Tibial nerve (tissue), 4 donors: ENCODE measurements at regions not wholly inside any gene's neighbourhood (a gene's known extent, or its start where the extent isn't known, plus 50 kb on each side); places are given as distances from the start of the nearest gene placed in this dataset.

Experiments used
- DNase-seq, 2 donors: peaks; one replicate each; pipeline ENCODE4 v3.0.0-alpha.2; 2019; ENCODE audit warnings: low spot score in 2 of 2
- H3K27ac ChIP-seq, 4 donors: fragments of 200-600 bp; sonication (generic) in 3 of 4; one replicate each; pipeline ENCODE4 v1.5.1; 2017 to 2019; ENCODE audit warnings: mild to moderate bottlenecking in 1 of 4
- H3K27me3 ChIP-seq, 2 donors: fragments of 200-600 bp; sonication (generic) in 1 of 2; one replicate each; pipeline versions ENCODE4 v1.5.1 to v1.6.0; 2017 to 2019
- H3K36me3 ChIP-seq, 3 donors: fragments of 200-600 bp; sonication (generic); one replicate each; pipeline ENCODE4 v1.5.1; 2018 to 2019
- H3K4me1 ChIP-seq, 4 donors: fragments of 200-600 bp; sonication (generic) in 3 of 4; one replicate each; pipeline ENCODE4 v1.5.1; 2017 to 2019
- H3K4me3 ChIP-seq, 4 donors: fragments of 200-600 bp; sonication (generic) in 3 of 4; one replicate each; pipeline ENCODE4 v1.5.1; 2017 to 2019; ENCODE audit warnings: mild to moderate bottlenecking in 1 of 4, moderate library complexity in 1 of 4
- H3K9me3 ChIP-seq, 4 donors: fragments of 200-600 bp; sonication (generic) in 3 of 4; one replicate each; pipeline ENCODE4 v1.5.1; 2017 to 2019
- EP300 ChIP-seq, 2 donors: sonication (generic); formaldehyde crosslinking; IDR thresholded peaks; one replicate each; pipeline ENCODE4 v1.6.1; 2017; ENCODE audit warnings: antibody characterized with exemption in 2 of 2, mild to moderate bottlenecking in 1 of 2
- POLR2A ChIP-seq, 2 donors: fragments of 450-650 bp; IDR thresholded peaks; one replicate each; pipeline ENCODE4 v1.6.1; 2017; ENCODE audit warnings: antibody characterized with exemption in 2 of 2, mild to moderate bottlenecking in 2 of 2, moderate library complexity in 2 of 2
- WGBS, 2 donors: methylation state at CpG; one replicate each; pipeline ENCODE4 v1.1.5; 2018; 5-methylcytosine and 5-hydroxymethylcytosine counted together
- TF ChIP-seq, protein P1 (sequence below), 5 experiments: fragments of 200-600 bp in 3 of 5; fragments of 450-650 bp in 2 of 5; sonication (generic) in 3 of 5; IDR thresholded peaks; one replicate each; pipeline ENCODE4 v1.5.1; 2016 to 2019; ENCODE audit warnings: antibody characterized with exemption in 5 of 5, mild to moderate bottlenecking in 3 of 5, moderate library complexity in 2 of 5

DNA sequence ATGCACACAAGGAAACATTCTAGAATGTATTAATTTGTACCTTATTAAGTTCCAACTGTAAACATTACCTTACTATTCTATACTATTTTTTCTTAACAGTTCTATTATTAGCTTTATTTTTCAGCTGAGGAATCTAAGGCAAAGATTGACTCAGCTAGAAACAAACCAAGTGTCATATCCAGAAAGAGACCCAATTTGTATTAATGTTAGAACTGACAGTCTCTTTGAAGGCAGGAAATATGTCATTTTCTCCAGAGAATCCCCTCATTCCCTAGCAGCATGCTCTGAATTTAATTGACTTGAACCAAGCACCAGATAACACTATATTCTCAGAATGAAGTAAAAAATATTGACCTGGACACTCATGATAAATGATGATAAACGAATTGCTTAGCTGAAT lies 81.4 kb upstream of the PLPPR5 start:
- H3K9me3 ChIP-seq = no peaks in the 10 kb centered on the region
- no peaks in the 10 kb centered on the region for H3K27me3 ChIP-seq
- H3K36me3 ChIP-seq = no peaks in the 10 kb centered on the region
- H3K4me3 ChIP-seq = no peak overlapping the region
- no peak overlapping the region for H3K27ac ChIP-seq
- TF ChIP-seq EP300 (IDR thresholded peaks at IDR 0.05) = no peak
- no peak for TF ChIP-seq POLR2A (IDR thresholded peaks at IDR 0.05)
- TF ChIP-seq, protein P1, sequence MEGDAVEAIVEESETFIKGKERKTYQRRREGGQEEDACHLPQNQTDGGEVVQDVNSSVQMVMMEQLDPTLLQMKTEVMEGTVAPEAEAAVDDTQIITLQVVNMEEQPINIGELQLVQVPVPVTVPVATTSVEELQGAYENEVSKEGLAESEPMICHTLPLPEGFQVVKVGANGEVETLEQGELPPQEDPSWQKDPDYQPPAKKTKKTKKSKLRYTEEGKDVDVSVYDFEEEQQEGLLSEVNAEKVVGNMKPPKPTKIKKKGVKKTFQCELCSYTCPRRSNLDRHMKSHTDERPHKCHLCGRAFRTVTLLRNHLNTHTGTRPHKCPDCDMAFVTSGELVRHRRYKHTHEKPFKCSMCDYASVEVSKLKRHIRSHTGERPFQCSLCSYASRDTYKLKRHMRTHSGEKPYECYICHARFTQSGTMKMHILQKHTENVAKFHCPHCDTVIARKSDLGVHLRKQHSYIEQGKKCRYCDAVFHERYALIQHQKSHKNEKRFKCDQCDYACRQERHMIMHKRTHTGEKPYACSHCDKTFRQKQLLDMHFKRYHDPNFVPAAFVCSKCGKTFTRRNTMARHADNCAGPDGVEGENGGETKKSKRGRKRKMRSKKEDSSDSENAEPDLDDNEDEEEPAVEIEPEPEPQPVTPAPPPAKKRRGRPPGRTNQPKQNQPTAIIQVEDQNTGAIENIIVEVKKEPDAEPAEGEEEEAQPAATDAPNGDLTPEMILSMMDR (IDR thresholded peaks at IDR 0.05) = no peak
- WGBS, 2 donors = 59 to 69% methylated on average over 1 of the region's 1 CpG
- DNase-seq = no peak
- H3K4me1 ChIP-seq = no peaks in the 10 kb centered on the region

DNA sequence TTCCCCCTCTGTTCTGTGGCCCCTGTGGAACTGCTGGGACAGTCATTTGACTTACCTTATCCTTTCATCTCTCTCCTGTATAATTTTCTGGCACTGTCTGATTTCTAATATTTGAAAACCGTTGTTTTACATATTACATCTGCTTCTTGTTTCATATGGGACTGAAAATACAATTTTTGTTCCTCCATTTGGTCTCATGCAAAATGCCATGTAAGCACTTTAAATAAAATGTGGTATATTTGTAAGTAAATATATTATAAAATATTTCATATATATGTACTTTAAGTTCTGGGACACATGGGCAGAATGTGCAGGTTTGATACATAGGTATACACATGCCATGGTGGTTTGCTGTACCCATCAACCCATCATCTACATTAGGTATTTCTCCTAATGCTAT lies 93.9 kb upstream of the PLPPR5 start:
- no peaks in the 10 kb centered on the region for H3K4me1 ChIP-seq
- no peak for DNase-seq
- H3K27ac ChIP-seq = no peak overlapping the region
- H3K9me3 ChIP-seq = peaks cover 0 to 29% (median 1%) of the 10 kb centered on the region in 4 donors
- no peaks in the 10 kb centered on the region for H3K27me3 ChIP-seq
- H3K36me3 ChIP-seq = no peaks in the 10 kb centered on the region
- TF ChIP-seq, protein P1 (IDR thresholded peaks at IDR 0.05) = no peak
- TF ChIP-seq POLR2A (IDR thresholded peaks at IDR 0.05) = no peak
- WGBS, 2 donors = 93 to 97% methylated on average over 1 of the region's 1 CpG
- no peak overlapping the region for H3K4me3 ChIP-seq

GRCh38 chr1:99106274-99106673 lies 101.6 kb upstream of the PLPPR5 start:
- Histone ChIP-seq H3K27me3 (no peaks in the 10 kb centered on the region), H3K27ac (no peak overlapping the region), H3K4me1 (no peaks in the 10 kb centered on the region), H3K36me3 (no peaks in the 10 kb centered on the region), H3K4me3 (no peak overlapping the region), H3K9me3 (no peaks in the 10 kb centered on the region)
- no peak for DNase-seq
- TF ChIP-seq, protein P1 (IDR thresholded peaks at IDR 0.05) = no peak
- no peak for TF ChIP-seq EP300 (IDR thresholded peaks at IDR 0.05)
- TF ChIP-seq POLR2A (IDR thresholded peaks at IDR 0.05) = no peak
- 75 to 94% methylated on average over 1 of the region's 1 CpG for WGBS, 2 donors

DNA sequence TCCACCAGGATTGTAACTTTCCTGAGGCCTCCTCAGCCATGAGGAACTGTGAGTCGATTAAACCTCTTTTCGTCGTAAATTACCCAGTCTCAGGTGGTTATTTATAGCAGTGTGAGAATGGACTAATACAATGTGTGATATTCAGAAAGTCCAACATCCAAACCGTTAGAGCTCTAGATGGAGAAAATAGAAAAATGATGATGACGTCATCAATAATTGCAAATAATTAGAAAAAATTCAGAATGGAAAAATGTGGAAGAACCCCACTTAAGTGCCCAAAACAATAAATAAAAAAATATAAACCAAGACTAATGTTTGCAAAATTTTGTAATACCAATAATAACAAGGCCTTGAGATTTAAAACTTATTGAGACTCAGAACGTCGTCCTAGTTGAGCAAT lies 103.0 kb upstream of the PLPPR5 start:
- no peaks in the 10 kb centered on the region for H3K36me3 ChIP-seq
- no peak overlapping the region for H3K27ac ChIP-seq
- 77 to 81% methylated on average over 7 of the region's 7 CpGs for WGBS, 2 donors
- no peaks in the 10 kb centered on the region for H3K27me3 ChIP-seq
- H3K4me1 ChIP-seq = no peaks in the 10 kb centered on the region
- no peaks in the 10 kb centered on the region for H3K9me3 ChIP-seq
- TF ChIP-seq EP300 (IDR thresholded peaks at IDR 0.05) (no peak), POLR2A (IDR thresholded peaks at IDR 0.05) (no peak)
- TF ChIP-seq, protein P1 (IDR thresholded peaks at IDR 0.05) = no peak
- no peak for DNase-seq
- no peak overlapping the region for H3K4me3 ChIP-seq

DNA sequence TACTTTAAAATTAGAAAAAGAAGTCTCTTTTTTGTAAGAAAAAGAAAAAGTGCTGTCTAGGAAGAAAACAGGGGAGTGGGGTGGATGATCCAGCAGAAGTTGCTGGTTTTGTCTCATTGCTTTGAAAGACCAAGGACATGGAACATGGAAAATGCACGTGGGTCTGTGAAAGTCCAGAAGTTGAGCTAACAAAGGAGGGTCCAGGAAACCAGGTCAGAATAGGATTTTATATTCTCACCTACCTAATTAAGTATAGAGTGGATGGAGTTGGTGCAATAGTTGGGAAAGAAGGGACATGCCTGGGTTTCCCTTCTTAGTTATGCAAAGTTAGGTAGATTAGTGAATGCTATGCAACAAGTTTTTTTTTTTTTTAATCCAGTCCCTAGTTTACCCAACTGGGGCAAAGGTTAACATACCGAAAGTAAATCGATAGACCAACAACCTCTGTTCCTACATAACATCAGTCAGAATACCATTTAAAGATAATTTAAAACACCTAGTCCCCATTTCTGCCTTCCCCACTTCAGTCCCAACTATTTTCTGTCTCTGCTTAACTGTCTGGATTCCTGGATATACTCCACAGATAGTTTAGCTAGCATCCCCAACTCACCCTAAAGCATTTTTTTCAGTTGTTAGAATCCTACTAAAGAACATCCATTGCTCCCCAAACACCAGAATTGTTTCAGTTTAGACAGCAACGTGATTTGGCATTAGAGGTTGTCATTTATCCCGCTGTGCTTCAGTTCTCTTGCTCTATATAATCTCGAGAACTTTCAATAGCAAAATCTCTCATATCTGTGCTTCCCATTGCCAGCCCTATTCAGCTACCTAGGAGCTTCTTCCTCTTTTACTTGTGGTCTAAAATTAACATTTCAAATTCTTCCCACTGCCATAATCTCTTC lies 105.7 kb upstream of the PLPPR5 start:
- Histone ChIP-seq H3K27me3 (no peaks in the 10 kb centered on the region), H3K9me3 (no peaks in the 10 kb centered on the region), H3K4me3 (no peak overlapping the region), H3K27ac (no peak overlapping the region), H3K4me1 (no peaks in the 10 kb centered on the region), H3K36me3 (no peaks in the 10 kb centered on the region)
- DNase-seq = no peak
- 73 to 79% methylated on average over 6 of the region's 6 CpGs for WGBS, 2 donors
- TF ChIP-seq EP300 (IDR thresholded peaks at IDR 0.05) (no peak), POLR2A (IDR thresholded peaks at IDR 0.05) (no peak)
- TF ChIP-seq, protein P1 (IDR thresholded peaks at IDR 0.05) = no peak
